ENCODE measurements at regions not wholly inside any gene's neighbourhood (a gene's known extent, or its start where the extent isn't known, plus 50 kb on each side); places are given as distances from the start of the nearest gene placed in this dataset.

DNA sequence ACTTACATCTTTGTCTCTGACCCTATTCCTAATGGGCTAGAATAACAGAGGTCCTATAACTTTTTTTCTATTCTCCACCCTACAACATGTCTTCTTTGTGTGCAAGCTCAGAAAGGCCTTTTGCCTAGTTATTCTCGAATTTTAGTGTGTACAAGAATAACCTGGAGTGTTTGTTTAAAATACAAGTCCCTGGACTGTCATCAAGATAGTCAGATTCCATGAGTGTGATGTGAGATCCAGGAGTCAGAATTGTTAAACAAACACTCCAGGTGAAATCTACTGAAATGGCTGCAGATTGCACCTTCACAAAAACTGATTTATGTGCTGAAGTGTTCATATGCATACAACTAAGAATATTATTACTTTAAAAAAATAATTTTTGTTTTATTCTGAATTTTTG is 114.4 kb upstream of the DIO2 start:
- no peak for DNase-seq (ENCODE audit: low spot score)
- no TSS peak for BruUV-seq (replicated peaks)
- Histone ChIP-seq H3K4me2 (ENCODE audit: low read length) (no peak overlapping the region), H3K36me3 (ENCODE audit: insufficient read depth, low read length) (no peaks in the 10 kb centered on the region), H3K4me3 (ENCODE audit: low read depth, low read length, poor library complexity, severe bottlenecking) (no peak overlapping the region), H4K20me1 (ENCODE audit: insufficient read depth, low read length) (no peaks in the 10 kb centered on the region), H3K9me2 (ENCODE audit: insufficient read depth, low read length) (no peaks in the 10 kb centered on the region), H3K79me2 (ENCODE audit: insufficient read depth, low read depth, low read length) (no peaks in the 10 kb centered on the region), H3K27ac (ENCODE audit: low read depth, low read length, poor library complexity, severe bottlenecking) (no peak overlapping the region), H2AFZ (ENCODE audit: low read length) (no peak overlapping the region), H3K4me1 (ENCODE audit: insufficient read depth, low read length, poor library complexity, severe bottlenecking) (no peaks in the 10 kb centered on the region), H3K9me3 (ENCODE audit: low read length) (no peaks in the 10 kb centered on the region)
- TF ChIP-seq EZH2phosphoT487 (IDR thresholded peaks at IDR 0.05; ENCODE audit: borderline replicate concordance, low read depth, low read length) = no peak
- TF ChIP-seq, protein P1, sequence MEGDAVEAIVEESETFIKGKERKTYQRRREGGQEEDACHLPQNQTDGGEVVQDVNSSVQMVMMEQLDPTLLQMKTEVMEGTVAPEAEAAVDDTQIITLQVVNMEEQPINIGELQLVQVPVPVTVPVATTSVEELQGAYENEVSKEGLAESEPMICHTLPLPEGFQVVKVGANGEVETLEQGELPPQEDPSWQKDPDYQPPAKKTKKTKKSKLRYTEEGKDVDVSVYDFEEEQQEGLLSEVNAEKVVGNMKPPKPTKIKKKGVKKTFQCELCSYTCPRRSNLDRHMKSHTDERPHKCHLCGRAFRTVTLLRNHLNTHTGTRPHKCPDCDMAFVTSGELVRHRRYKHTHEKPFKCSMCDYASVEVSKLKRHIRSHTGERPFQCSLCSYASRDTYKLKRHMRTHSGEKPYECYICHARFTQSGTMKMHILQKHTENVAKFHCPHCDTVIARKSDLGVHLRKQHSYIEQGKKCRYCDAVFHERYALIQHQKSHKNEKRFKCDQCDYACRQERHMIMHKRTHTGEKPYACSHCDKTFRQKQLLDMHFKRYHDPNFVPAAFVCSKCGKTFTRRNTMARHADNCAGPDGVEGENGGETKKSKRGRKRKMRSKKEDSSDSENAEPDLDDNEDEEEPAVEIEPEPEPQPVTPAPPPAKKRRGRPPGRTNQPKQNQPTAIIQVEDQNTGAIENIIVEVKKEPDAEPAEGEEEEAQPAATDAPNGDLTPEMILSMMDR (conservative IDR thresholded peaks at IDR 0.05; ENCODE audit: low read length) = no peak
- ChIA-PET POLR2A (no interaction called here), CTCF (ENCODE audit: unreplicated experiment) (no interaction called here)
- intact Hi-C loops (cut with micrococcal nuclease; ENCODE audit: unreplicated experiment) = no loop called here

DNA sequence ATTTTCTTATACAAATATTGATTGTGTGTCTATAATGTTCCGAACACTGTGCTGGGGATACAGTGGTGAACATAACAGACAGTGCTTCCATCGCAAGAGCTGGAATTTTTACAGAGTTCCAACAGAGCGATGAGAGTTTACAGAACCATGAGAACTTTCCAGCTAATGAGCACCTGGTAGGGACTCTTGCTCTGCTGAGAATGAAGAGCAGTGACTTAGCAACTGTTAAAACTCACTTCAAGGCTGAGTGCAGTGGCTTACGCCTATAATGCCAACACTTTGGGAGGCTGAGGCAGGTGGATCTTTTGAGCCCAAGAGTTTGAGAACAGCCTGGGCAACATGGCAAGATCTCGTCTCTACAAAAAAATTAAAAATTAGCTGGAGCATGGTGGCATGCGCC is 113.8 kb upstream of the DIO2 start:
- H3K4me2 ChIP-seq (ENCODE audit: low read length) = no peak overlapping the region
- no peaks in the 10 kb centered on the region for H4K20me1 ChIP-seq (ENCODE audit: insufficient read depth, low read length)
- POLR2A ChIA-PET = no interaction called here
- H3K9me2 ChIP-seq (ENCODE audit: insufficient read depth, low read length) = no peaks in the 10 kb centered on the region
- no peaks in the 10 kb centered on the region for H3K4me1 ChIP-seq (ENCODE audit: insufficient read depth, low read length, poor library complexity, severe bottlenecking)
- intact Hi-C loops (cut with micrococcal nuclease; ENCODE audit: unreplicated experiment) = no loop called here
- DNase-seq (ENCODE audit: low spot score) = no peak
- H3K4me3 ChIP-seq (ENCODE audit: low read depth, low read length, poor library complexity, severe bottlenecking) = no peak overlapping the region
- no peak overlapping the region for H2AFZ ChIP-seq (ENCODE audit: low read length)
- H3K36me3 ChIP-seq (ENCODE audit: insufficient read depth, low read length) = no peaks in the 10 kb centered on the region
- no peak for TF ChIP-seq EZH2phosphoT487 (IDR thresholded peaks at IDR 0.05; ENCODE audit: borderline replicate concordance, low read depth, low read length)
- TF ChIP-seq, protein P1 (conservative IDR thresholded peaks at IDR 0.05; ENCODE audit: low read length) = no peak
- no TSS peak for BruUV-seq (replicated peaks)
- no peak overlapping the region for H3K27ac ChIP-seq (ENCODE audit: low read depth, low read length, poor library complexity, severe bottlenecking)
- CTCF ChIA-PET (ENCODE audit: unreplicated experiment) = no interaction called here
- no peaks in the 10 kb centered on the region for H3K79me2 ChIP-seq (ENCODE audit: insufficient read depth, low read depth, low read length)
- no peaks in the 10 kb centered on the region for H3K9me3 ChIP-seq (ENCODE audit: low read length)

DNA sequence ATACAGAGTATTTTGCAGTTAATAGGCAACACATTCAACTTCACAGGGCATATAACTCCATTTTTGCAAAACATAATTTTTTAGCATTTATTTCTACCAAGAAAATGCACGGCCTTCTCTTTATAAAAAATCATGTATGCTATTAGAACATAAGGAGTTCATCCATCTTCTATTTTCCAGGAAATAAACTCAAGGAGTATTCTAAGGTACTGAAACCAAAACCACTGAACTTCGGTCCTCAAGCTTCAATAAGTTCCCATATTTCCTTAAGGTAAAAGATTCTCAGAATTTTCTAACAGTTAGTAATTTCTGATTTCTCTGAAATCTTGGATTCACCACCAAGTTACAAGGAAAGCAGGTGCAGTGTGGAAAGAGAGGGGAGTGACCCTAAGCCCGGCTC is 113.3 kb upstream of the DIO2 start:
- BruUV-seq (replicated peaks) = no TSS peak

More for the DNA sequence above, 113.3 kb upstream of the DIO2 start:
- CTCF ChIA-PET (ENCODE audit: unreplicated experiment) = no interaction called here
- intact Hi-C loops (cut with micrococcal nuclease; ENCODE audit: unreplicated experiment) = no loop called here
- H3K9me2 ChIP-seq (ENCODE audit: insufficient read depth, low read length) = no peaks in the 10 kb centered on the region
- no peaks in the 10 kb centered on the region for H3K36me3 ChIP-seq (ENCODE audit: insufficient read depth, low read length)
- no peak for DNase-seq (ENCODE audit: low spot score)
- no peaks in the 10 kb centered on the region for H3K9me3 ChIP-seq (ENCODE audit: low read length)
- H3K27ac ChIP-seq (ENCODE audit: low read depth, low read length, poor library complexity, severe bottlenecking) = no peak overlapping the region
- POLR2A ChIA-PET = no interaction called here
- TF ChIP-seq, protein P1 (conservative IDR thresholded peaks at IDR 0.05; ENCODE audit: low read length) = no peak
- no peak for TF ChIP-seq EZH2phosphoT487 (IDR thresholded peaks at IDR 0.05; ENCODE audit: borderline replicate concordance, low read depth, low read length)
- H3K4me3 ChIP-seq (ENCODE audit: low read depth, low read length, poor library complexity, severe bottlenecking) = no peak overlapping the region
- no peaks in the 10 kb centered on the region for H3K4me1 ChIP-seq (ENCODE audit: insufficient read depth, low read length, poor library complexity, severe bottlenecking)
- H3K79me2 ChIP-seq (ENCODE audit: insufficient read depth, low read depth, low read length) = no peaks in the 10 kb centered on the region
- no peaks in the 10 kb centered on the region for H4K20me1 ChIP-seq (ENCODE audit: insufficient read depth, low read length)
- H2AFZ ChIP-seq (ENCODE audit: low read length) = no peak overlapping the region
- H3K4me2 ChIP-seq (ENCODE audit: low read length) = no peak overlapping the region
